ENCODE measurements at regions not wholly inside any gene's neighbourhood (a gene's known extent, or its start where the extent isn't known, plus 50 kb on each side); places are given as distances from the start of the nearest gene placed in this dataset.

- Histone ChIP-seq H3K27me3 (ENCODE audit: control insufficient read depth in 1 of 2, insufficient read depth in 2 of 2, low read length in 2 of 2) (no peaks in the 10 kb centered on the region), H3K4me1 (ENCODE audit: control insufficient read depth in 2 of 2, insufficient read depth in 2 of 2, low read length in 1 of 2) (no peaks in the 10 kb centered on the region), H3K27ac (ENCODE audit: low read depth in 2 of 2, low read length in 1 of 2) (no peak overlapping the region), H3K9me3 (ENCODE audit: control insufficient read depth in 2 of 2, insufficient read depth in 1 of 2, low read depth in 1 of 2, low read length in 1 of 2) (no peaks in the 10 kb centered on the region), H3K4me3 (ENCODE audit: low read depth in 1 of 2, low read length in 2 of 2) (no peak overlapping the region), H3K36me3 (ENCODE audit: control insufficient read depth in 2 of 2, insufficient read depth in 2 of 2, low read length in 1 of 2) (no peaks in the 10 kb centered on the region)
- 69 to 71% methylated on average over 3 of the region's 3 CpGs for WGBS, 2 donors
Measured at GRCh38 chr1:185594786-185595410, 139.3 kb upstream of the HMCN1 start.

DNA sequence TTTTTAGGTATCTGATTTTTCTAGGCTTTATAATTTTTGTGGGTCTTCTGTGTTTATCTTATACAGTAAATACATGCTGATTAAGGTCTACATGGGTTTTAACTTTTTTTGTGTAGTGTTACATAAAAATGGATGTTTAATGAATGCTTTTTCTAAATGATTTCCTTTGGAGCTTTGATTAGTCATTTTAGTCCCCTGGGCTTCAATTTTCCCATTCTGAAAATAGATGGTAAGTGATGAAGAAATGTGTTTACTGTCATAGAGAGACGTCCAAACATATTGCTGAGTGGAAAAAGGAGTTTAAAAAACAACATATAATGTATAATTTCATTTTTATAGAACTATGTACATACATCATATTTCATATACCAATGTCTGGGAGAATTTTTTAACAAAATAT is 140.9 kb upstream of the HMCN1 start:
- Histone ChIP-seq H3K4me1 (ENCODE audit: control insufficient read depth in 2 of 2, insufficient read depth in 2 of 2, low read length in 1 of 2) (no peaks in the 10 kb centered on the region), H3K27me3 (ENCODE audit: control insufficient read depth in 1 of 2, insufficient read depth in 2 of 2, low read length in 2 of 2) (no peaks in the 10 kb centered on the region), H3K36me3 (ENCODE audit: control insufficient read depth in 2 of 2, insufficient read depth in 2 of 2, low read length in 1 of 2) (no peaks in the 10 kb centered on the region), H3K27ac (ENCODE audit: low read depth in 2 of 2, low read length in 1 of 2) (no peak overlapping the region), H3K4me3 (ENCODE audit: low read depth in 1 of 2, low read length in 2 of 2) (no peak overlapping the region), H3K9me3 (ENCODE audit: control insufficient read depth in 2 of 2, insufficient read depth in 1 of 2, low read depth in 1 of 2, low read length in 1 of 2) (no peaks in the 10 kb centered on the region)
- WGBS, 2 donors: 51 to 57% methylated on average over 1 of the region's 1 CpG

DNA sequence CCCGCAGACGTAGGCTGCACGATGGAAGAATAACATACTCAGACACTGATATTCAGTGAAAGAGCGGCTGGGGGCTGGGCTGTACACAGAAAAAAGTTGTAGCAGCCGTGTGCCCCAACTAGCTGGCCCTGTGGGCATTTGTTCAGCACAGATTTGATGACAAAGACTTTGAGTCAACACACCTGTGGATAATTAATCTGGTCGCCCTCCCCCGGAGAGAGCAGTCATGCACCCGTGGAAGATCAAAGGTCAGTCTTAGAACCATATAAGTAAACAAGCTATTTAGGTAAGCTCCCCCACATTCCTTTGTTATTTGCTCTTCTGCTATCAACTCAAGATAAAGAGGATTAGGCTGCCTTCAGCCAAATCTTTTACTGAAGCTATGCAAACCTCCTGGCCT is 148.4 kb upstream of the HMCN1 start:
- Histone ChIP-seq H3K27me3 (ENCODE audit: control insufficient read depth in 1 of 2, insufficient read depth in 2 of 2, low read length in 2 of 2) (no peaks in the 10 kb centered on the region), H3K27ac (ENCODE audit: low read depth in 2 of 2, low read length in 1 of 2) (no peak overlapping the region), H3K4me3 (ENCODE audit: low read depth in 1 of 2, low read length in 2 of 2) (no peak overlapping the region), H3K9me3 (ENCODE audit: control insufficient read depth in 2 of 2, insufficient read depth in 1 of 2, low read depth in 1 of 2, low read length in 1 of 2) (peaks cover 3 to 5% of the 10 kb centered on the region in 2 donors), H3K36me3 (ENCODE audit: control insufficient read depth in 2 of 2, insufficient read depth in 2 of 2, low read length in 1 of 2) (no peaks in the 10 kb centered on the region), H3K4me1 (ENCODE audit: control insufficient read depth in 2 of 2, insufficient read depth in 2 of 2, low read length in 1 of 2) (no peaks in the 10 kb centered on the region)
- 58 to 61% methylated on average over 8 of the region's 8 CpGs for WGBS, 2 donors

DNA sequence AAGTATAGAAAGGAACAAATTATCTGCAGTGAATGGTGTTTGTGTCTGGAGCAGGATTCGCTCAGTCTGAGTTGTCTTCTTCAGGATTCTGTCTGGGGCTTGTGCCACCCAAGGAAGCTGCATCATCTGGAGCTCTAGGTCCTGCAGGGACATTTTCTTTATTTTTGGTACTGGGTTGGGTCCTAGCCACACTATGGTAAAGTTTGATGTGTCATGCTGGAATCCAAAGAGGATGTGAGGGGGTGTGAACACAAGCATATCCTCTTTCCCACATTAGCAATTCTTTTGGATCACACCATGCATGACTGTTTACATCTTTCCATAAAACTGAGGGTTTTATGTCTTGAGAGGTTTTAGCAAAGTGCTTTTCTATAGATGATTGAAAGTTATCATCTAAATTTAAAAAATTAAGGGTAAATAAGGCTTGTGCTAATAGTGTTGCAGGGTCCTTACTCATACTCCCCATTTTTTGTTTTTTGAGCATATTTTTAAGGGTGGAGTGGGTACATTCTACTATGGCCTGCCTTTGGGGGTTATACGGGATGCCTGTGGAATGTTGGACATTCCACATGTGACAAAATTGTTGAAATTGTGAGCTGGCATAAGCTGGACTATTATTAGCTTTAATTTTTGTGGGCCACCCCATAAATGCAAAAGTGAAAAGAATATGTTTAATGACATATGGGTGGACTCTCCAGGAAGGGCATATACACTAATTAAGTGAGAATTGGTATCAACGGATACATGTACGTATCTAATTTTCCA is 152.0 kb upstream of the HMCN1 start:
- H3K36me3 ChIP-seq (ENCODE audit: control insufficient read depth in 2 of 2, insufficient read depth in 2 of 2, low read length in 1 of 2): no peaks in the 10 kb centered on the region
- H3K4me1 ChIP-seq (ENCODE audit: control insufficient read depth in 2 of 2, insufficient read depth in 2 of 2, low read length in 1 of 2): no peaks in the 10 kb centered on the region
- H3K27me3 ChIP-seq (ENCODE audit: control insufficient read depth in 1 of 2, insufficient read depth in 2 of 2, low read length in 2 of 2): no peaks in the 10 kb centered on the region
- H3K4me3 ChIP-seq (ENCODE audit: low read depth in 1 of 2, low read length in 2 of 2): no peak overlapping the region
- peaks cover 3 to 5% of the 10 kb centered on the region in 2 donors for H3K9me3 ChIP-seq (ENCODE audit: control insufficient read depth in 2 of 2, insufficient read depth in 1 of 2, low read depth in 1 of 2, low read length in 1 of 2)
- H3K27ac ChIP-seq (ENCODE audit: low read depth in 2 of 2, low read length in 1 of 2): no peak overlapping the region
- WGBS, 2 donors: 91 to 93% methylated on average over 4 of the region's 4 CpGs

- H3K27me3 ChIP-seq (ENCODE audit: control insufficient read depth in 1 of 2, insufficient read depth in 2 of 2, low read length in 2 of 2): no peaks in the 10 kb centered on the region
- no peak overlapping the region for H3K4me3 ChIP-seq (ENCODE audit: low read depth in 1 of 2, low read length in 2 of 2)
- H3K9me3 ChIP-seq (ENCODE audit: control insufficient read depth in 2 of 2, insufficient read depth in 1 of 2, low read depth in 1 of 2, low read length in 1 of 2): peaks cover 3 to 5% of the 10 kb centered on the region in 2 donors
- no peaks in the 10 kb centered on the region for H3K4me1 ChIP-seq (ENCODE audit: control insufficient read depth in 2 of 2, insufficient read depth in 2 of 2, low read length in 1 of 2)
- 78 to 88% methylated on average over 2 of the region's 2 CpGs for WGBS, 2 donors
- no peaks in the 10 kb centered on the region for H3K36me3 ChIP-seq (ENCODE audit: control insufficient read depth in 2 of 2, insufficient read depth in 2 of 2, low read length in 1 of 2)
- H3K27ac ChIP-seq (ENCODE audit: low read depth in 2 of 2, low read length in 1 of 2): no peak overlapping the region
Measured at GRCh38 chr1:185581020-185581419, 153.2 kb upstream of the HMCN1 start.

GRCh38 chr1:185578293-185578692 is 155.9 kb upstream of the HMCN1 start:
- H3K27ac ChIP-seq (ENCODE audit: low read depth in 2 of 2, low read length in 1 of 2): no peak overlapping the region
- WGBS, 2 donors: 92 to 96% methylated on average over 3 of the region's 3 CpGs
- no peaks in the 10 kb centered on the region for H3K27me3 ChIP-seq (ENCODE audit: control insufficient read depth in 1 of 2, insufficient read depth in 2 of 2, low read length in 2 of 2)
- no peak overlapping the region for H3K4me3 ChIP-seq (ENCODE audit: low read depth in 1 of 2, low read length in 2 of 2)
- H3K36me3 ChIP-seq (ENCODE audit: control insufficient read depth in 2 of 2, insufficient read depth in 2 of 2, low read length in 1 of 2): no peaks in the 10 kb centered on the region
- H3K4me1 ChIP-seq (ENCODE audit: control insufficient read depth in 2 of 2, insufficient read depth in 2 of 2, low read length in 1 of 2): no peaks in the 10 kb centered on the region
- peaks cover 2 to 3% of the 10 kb centered on the region in 2 donors for H3K9me3 ChIP-seq (ENCODE audit: control insufficient read depth in 2 of 2, insufficient read depth in 1 of 2, low read depth in 1 of 2, low read length in 1 of 2)

- Histone ChIP-seq H3K4me3 (ENCODE audit: low read depth in 1 of 2, low read length in 2 of 2) (no peak overlapping the region), H3K27me3 (ENCODE audit: control insufficient read depth in 1 of 2, insufficient read depth in 2 of 2, low read length in 2 of 2) (no peaks in the 10 kb centered on the region), H3K4me1 (ENCODE audit: control insufficient read depth in 2 of 2, insufficient read depth in 2 of 2, low read length in 1 of 2) (no peaks in the 10 kb centered on the region), H3K9me3 (ENCODE audit: control insufficient read depth in 2 of 2, insufficient read depth in 1 of 2, low read depth in 1 of 2, low read length in 1 of 2) (no peaks in the 10 kb centered on the region), H3K27ac (ENCODE audit: low read depth in 2 of 2, low read length in 1 of 2) (no peak overlapping the region), H3K36me3 (ENCODE audit: control insufficient read depth in 2 of 2, insufficient read depth in 2 of 2, low read length in 1 of 2) (no peaks in the 10 kb centered on the region)
- 71 to 80% methylated on average over 4 of the region's 4 CpGs for WGBS, 2 donors
Measured at GRCh38 chr1:185574139-185574875, 159.9 kb upstream of the HMCN1 start.

DNA sequence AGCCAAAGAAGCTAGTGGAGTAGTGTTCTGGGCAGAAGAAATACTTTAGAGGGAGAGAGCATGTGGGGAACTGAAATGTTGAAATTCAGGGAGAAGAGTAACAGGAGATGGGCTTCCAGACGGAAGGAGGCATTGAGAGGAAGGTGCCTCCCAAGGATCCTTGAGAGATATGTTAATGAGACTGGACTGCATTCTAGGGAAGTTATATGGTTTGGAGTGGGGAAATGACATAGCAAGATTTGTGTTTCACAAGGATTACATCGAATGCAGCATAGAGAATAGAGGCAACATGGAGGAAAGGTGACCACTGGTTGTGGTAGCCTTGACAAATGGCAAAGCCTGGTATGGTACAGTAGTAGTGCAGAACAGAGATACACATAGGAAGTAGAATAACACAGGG is 160.5 kb upstream of the HMCN1 start:
- no peaks in the 10 kb centered on the region for H3K36me3 ChIP-seq (ENCODE audit: control insufficient read depth in 2 of 2, insufficient read depth in 2 of 2, low read length in 1 of 2)
- H3K9me3 ChIP-seq (ENCODE audit: control insufficient read depth in 2 of 2, insufficient read depth in 1 of 2, low read depth in 1 of 2, low read length in 1 of 2): no peaks in the 10 kb centered on the region
- H3K4me1 ChIP-seq (ENCODE audit: control insufficient read depth in 2 of 2, insufficient read depth in 2 of 2, low read length in 1 of 2): no peaks in the 10 kb centered on the region
- WGBS, 2 donors: 61 to 85% methylated on average over 2 of the region's 2 CpGs
- H3K27me3 ChIP-seq (ENCODE audit: control insufficient read depth in 1 of 2, insufficient read depth in 2 of 2, low read length in 2 of 2): no peaks in the 10 kb centered on the region
- no peak overlapping the region for H3K4me3 ChIP-seq (ENCODE audit: low read depth in 1 of 2, low read length in 2 of 2)
- H3K27ac ChIP-seq (ENCODE audit: low read depth in 2 of 2, low read length in 1 of 2): no peak overlapping the region

DNA sequence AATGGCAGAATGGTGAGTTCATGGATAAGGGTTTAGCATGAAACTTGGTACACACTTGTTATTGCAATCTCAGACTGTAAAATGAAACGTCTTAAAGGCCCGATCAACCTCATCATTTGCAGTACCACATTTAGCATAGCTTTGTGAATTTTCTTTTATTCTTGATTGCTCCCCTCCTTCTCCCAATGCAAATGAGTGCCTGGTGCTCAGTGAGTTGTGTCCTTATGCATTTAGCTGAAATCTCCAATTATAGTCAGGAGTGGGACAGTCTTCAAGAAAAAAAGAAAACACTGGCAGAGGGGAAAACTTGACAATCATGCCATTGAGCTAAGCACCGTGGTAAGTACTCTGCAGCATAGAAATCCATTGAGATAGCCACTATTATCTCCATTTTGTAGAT is 161.0 kb upstream of the HMCN1 start:
- H3K36me3 ChIP-seq (ENCODE audit: control insufficient read depth in 2 of 2, insufficient read depth in 2 of 2, low read length in 1 of 2): no peaks in the 10 kb centered on the region
- no peaks in the 10 kb centered on the region for H3K27me3 ChIP-seq (ENCODE audit: control insufficient read depth in 1 of 2, insufficient read depth in 2 of 2, low read length in 2 of 2)
- 78 to 90% methylated on average over 3 of the region's 3 CpGs for WGBS, 2 donors
- no peak overlapping the region for H3K27ac ChIP-seq (ENCODE audit: low read depth in 2 of 2, low read length in 1 of 2)
- no peaks in the 10 kb centered on the region for H3K9me3 ChIP-seq (ENCODE audit: control insufficient read depth in 2 of 2, insufficient read depth in 1 of 2, low read depth in 1 of 2, low read length in 1 of 2)
- no peak overlapping the region for H3K4me3 ChIP-seq (ENCODE audit: low read depth in 1 of 2, low read length in 2 of 2)
- H3K4me1 ChIP-seq (ENCODE audit: control insufficient read depth in 2 of 2, insufficient read depth in 2 of 2, low read length in 1 of 2): no peaks in the 10 kb centered on the region
